Endothelial cell of umbilical vein (primary cell): ENCODE measurements at regions not wholly inside any gene's neighbourhood (a gene's known extent, or its start where the extent isn't known, plus 50 kb on each side); places are given as distances from the start of the nearest gene placed in this dataset.

Experiments used
- EZH2 ChIP-seq: IDR thresholded peaks from 2 replicates; pipeline ENCODE4 v1.6.1; 2012; ENCODE audit warnings: borderline replicate concordance, low read depth, mild to moderate bottlenecking, moderate library complexity, low read length, inconsistent platforms; ENCODE audit not compliant: severe bottlenecking
- JUN ChIP-seq: IDR thresholded peaks from 2 replicates; pipeline ENCODE4 v1.6.1; 2011; ENCODE audit warnings: borderline replicate concordance, low read depth; ENCODE audit not compliant: insufficient read length, insufficient read depth
- POLR2A ChIP-seq: IDR thresholded peaks from 2 replicates; pipeline ENCODE4 v1.6.1; 2012; ENCODE audit warnings: low read depth, mild to moderate bottlenecking, control low read depth, low read length
- POLR2AphosphoS5 ChIP-seq: IDR thresholded peaks from 2 replicates; pipeline ENCODE4 v1.6.1; 2012; ENCODE audit warnings: low read depth, mild to moderate bottlenecking, control low read depth, low read length, moderate library complexity; ENCODE audit not compliant: insufficient read depth
- TF ChIP-seq, protein P1 (sequence below), 2 donors: IDR thresholded peaks; 1 replicate in 1 of 2; 2 replicates in 1 of 2; pipeline ENCODE4 v1.5.1; 2011; ENCODE audit warnings: low read length in 2 of 2, mild to moderate bottlenecking in 2 of 2, moderate library complexity in 2 of 2, control low read depth in 1 of 2, inconsistent platforms in 1 of 2, low read depth in 1 of 2; ENCODE audit not compliant: insufficient read depth in 1 of 2; ENCODE audit errors: extremely low read depth in 1 of 2

DNA sequence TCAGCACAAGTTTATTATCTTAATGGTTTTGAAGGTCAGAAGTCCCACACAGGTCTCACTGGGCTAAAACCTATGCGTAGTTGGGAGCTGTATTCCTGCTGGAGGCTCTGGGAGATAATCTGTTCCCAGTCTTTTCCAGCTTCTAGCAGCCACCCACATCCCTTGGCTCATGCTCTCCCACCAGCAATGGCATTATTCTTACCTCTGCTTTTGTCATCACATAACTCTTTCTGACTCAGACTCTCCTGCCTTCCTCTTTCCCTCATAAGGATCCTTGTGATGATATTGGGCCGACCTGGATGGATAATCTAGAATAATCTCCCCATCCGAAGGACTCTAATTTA is 122.2 kb upstream of the PRDX6 start:
- TF ChIP-seq, protein P1, sequence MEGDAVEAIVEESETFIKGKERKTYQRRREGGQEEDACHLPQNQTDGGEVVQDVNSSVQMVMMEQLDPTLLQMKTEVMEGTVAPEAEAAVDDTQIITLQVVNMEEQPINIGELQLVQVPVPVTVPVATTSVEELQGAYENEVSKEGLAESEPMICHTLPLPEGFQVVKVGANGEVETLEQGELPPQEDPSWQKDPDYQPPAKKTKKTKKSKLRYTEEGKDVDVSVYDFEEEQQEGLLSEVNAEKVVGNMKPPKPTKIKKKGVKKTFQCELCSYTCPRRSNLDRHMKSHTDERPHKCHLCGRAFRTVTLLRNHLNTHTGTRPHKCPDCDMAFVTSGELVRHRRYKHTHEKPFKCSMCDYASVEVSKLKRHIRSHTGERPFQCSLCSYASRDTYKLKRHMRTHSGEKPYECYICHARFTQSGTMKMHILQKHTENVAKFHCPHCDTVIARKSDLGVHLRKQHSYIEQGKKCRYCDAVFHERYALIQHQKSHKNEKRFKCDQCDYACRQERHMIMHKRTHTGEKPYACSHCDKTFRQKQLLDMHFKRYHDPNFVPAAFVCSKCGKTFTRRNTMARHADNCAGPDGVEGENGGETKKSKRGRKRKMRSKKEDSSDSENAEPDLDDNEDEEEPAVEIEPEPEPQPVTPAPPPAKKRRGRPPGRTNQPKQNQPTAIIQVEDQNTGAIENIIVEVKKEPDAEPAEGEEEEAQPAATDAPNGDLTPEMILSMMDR (IDR thresholded peaks at IDR 0.05; ENCODE audit: extremely low read depth in 1 of 2, insufficient read depth in 1 of 2, low read depth in 1 of 2, low read length in 2 of 2): no peak
- TF ChIP-seq POLR2A (no peak), POLR2AphosphoS5 (no peak), JUN (no peak), EZH2 (no peak)
